GM06990 (cell line): ENCODE measurements at regions not wholly inside any gene's neighbourhood (a gene's known extent, or its start where the extent isn't known, plus 50 kb on each side); places are given as distances from the start of the nearest gene placed in this dataset.
"Not testable (repeated sequence)": the region's sequence is repeated elsewhere in the genome, so short reads cannot be mapped to it uniquely, and the experiment has no call there.

Experiments used
- DNase-seq: peaks from one replicate; pipeline ENCODE4 v3.0.0-alpha.2; 2011; ENCODE audit not compliant: insufficient read length; ENCODE audit errors: extremely low read depth
- H3K27me3 ChIP-seq: replicated peaks from 2 replicates; pipeline ENCODE4 v1.6.0; 2011; ENCODE audit warnings: low read length; ENCODE audit not compliant: control insufficient read depth, insufficient read depth
- H3K36me3 ChIP-seq: 2 replicates; pipeline ENCODE4 v1.5.1; 2011; ENCODE audit warnings: low read length; ENCODE audit not compliant: control insufficient read depth, insufficient read depth
- H3K4me3 ChIP-seq: replicated peaks from 2 replicates; pipeline ENCODE4 v1.5.1; 2011; ENCODE audit warnings: low read depth, mild to moderate bottlenecking, control low read depth, low read length
- TF ChIP-seq, protein P1 (sequence below): IDR thresholded peaks from 2 replicates; pipeline ENCODE4 v1.5.1; 2011; ENCODE audit warnings: low read length, control low read depth, mild to moderate bottlenecking, inconsistent platforms; ENCODE audit not compliant: insufficient read depth, poor library complexity, severe bottlenecking

DNA sequence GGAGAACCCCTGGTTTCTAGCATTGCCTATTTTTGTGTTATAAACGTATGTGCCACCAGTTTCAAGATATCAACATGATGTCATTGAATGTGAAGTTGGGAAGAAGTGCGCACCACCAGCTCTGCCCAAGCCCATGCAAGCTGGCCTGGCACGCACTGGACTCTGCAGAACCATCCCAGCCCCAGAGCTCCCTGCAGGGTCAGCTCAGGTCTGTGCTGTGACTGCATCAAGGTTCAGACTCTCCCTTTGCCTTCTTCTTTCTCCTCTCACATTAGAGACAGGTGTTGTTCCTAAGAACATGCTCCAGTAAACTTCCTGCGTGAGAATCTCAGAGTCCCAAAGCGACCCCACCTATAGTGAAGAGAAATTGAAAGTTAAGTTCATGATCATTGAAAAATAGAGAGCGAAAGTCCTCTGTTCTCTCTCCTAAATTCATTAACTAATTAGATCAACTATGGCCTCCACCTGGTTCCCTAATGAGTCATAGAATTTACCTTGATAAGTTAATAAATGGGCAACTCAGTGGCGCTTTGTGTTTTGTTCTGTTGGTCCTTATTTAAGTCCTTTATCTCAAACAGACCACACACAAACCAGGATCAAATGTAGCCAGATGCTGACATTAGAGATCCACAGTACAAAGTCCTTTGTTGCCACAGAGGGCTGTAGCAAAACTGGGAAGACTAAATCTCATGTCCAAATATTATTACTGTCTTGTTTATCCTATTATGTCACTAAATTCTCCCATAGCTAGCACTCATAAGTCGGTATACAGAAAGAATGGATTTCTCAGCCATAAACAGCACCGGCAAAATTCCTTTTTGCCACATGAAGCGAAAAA, 432.3 kb downstream of the STK39 start:
- H3K36me3 ChIP-seq, result no peaks in the 10 kb centered on the region
- H3K4me3 ChIP-seq, result no peak overlapping the region
- TF ChIP-seq, protein P1, sequence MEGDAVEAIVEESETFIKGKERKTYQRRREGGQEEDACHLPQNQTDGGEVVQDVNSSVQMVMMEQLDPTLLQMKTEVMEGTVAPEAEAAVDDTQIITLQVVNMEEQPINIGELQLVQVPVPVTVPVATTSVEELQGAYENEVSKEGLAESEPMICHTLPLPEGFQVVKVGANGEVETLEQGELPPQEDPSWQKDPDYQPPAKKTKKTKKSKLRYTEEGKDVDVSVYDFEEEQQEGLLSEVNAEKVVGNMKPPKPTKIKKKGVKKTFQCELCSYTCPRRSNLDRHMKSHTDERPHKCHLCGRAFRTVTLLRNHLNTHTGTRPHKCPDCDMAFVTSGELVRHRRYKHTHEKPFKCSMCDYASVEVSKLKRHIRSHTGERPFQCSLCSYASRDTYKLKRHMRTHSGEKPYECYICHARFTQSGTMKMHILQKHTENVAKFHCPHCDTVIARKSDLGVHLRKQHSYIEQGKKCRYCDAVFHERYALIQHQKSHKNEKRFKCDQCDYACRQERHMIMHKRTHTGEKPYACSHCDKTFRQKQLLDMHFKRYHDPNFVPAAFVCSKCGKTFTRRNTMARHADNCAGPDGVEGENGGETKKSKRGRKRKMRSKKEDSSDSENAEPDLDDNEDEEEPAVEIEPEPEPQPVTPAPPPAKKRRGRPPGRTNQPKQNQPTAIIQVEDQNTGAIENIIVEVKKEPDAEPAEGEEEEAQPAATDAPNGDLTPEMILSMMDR, result no peak
- H3K27me3 ChIP-seq, result no peaks in the 10 kb centered on the region; the same call in 1 of the 2 replicates
- no peak for DNase-seq

DNA sequence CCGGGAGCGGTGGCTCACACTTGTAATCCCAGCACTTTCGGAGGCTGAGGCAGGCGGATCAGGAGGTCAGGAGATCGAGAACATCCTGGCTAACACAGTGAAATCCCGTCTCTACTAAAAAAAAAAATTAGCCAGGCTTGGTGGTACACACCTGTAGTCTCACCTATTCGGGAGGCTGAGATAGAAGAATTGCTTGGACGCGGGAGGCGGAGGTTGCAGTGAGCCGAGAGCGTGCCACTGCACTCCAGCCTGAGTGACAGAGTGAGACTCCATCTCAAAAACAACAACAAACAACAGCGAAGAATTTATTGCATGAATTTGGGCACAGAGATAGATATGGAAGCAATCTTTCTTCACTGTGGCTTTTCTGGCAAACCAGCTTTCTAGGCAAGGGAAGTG, 432.9 kb downstream of the STK39 start:
- H3K4me3 ChIP-seq, H3K27me3 ChIP-seq, DNase-seq: not testable (repeated sequence)

DNA sequence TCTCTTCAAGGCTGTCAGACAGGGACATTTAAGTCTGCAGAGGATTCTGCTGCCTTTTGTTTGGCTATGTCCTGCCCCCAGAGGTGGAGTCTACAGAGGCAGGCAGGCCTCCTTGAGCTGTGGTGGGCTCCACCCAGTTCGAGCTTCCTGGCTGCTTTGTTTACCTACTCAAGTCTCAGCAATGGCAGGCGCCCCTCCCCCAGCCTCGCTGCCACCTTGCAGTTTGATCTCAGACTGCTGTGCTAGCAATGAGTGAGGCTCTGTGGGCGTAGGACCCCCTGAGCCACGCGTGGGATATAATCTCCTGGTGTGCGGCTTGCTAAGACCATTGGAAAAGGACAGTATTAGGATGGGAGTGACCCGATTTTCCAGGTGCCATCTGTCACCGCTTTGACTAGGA, 437.6 kb downstream of the STK39 start:
- H3K36me3 ChIP-seq, H3K4me3 ChIP-seq, H3K27me3 ChIP-seq, DNase-seq: not testable (repeated sequence)

More for the DNA sequence above, 432.9 kb downstream of the STK39 start:
- H3K36me3 ChIP-seq, result not testable (repeated sequence)

DNA sequence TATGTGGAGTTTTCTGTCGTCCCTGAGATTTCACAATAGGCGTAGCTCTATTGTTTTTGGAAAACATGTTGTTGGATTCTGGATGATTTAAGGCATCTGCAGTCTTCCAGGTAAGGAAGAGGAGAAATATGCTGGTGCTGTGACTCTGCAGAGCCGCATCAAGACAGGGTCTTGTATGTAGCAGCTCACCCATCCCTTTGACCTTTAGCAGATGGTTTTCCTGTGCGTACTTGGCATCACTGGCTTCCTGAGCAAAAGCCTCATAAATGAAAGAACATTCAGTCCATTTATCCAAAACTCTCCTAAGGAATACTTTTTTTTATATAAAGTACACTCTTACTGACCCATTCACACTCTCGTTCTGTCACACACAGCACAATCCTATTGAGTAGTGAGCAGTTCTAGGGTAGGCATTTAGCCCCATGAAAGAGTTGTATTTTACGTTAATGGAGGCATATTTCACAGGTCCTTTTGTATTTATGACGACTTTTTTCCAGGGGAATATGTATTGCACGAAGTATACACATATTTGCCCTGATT, 443.9 kb downstream of the STK39 start:
- no peak for DNase-seq
- H3K27me3 ChIP-seq, result no peaks in the 10 kb centered on the region
- H3K4me3 ChIP-seq, result no peak overlapping the region
- TF ChIP-seq, protein P1, result no peak
- no peaks in the 10 kb centered on the region for H3K36me3 ChIP-seq

DNA sequence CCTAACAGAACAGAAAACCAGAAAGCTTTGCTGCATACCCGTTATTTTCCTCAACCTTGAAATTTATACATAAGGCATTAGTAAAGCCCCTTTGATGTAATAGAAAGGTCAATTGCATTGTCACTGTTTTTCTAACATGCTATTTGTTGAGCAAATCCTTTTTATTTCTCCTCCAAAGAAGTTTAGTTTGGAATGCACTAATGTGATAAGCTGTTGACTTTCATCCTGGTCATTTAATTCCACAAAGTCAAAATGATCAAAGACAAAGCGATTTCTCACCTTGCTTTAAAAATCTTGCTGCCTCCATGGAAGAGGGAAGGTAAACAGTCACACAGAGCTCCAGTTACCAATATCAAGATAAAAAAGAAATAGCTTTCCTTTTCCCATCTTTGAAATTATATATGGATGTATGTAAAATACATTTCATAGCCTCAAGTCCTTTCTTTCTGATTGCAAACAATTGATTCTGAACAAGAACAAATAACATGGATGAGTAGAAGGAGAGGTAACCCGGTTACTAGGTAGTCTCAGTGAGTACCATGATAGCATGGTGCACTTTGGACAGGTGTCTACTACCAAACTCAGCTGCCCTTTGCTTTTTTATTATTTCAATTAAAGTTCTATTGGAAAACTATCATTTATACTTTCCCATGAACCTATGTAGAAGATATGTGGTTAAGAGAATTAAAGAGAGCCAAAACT, 452.7 kb downstream of the STK39 start:
- TF ChIP-seq, protein P1, result no peak
- no peak for DNase-seq
- H3K27me3 ChIP-seq, result no peaks in the 10 kb centered on the region
- no peak overlapping the region for H3K4me3 ChIP-seq
- no peaks in the 10 kb centered on the region for H3K36me3 ChIP-seq

DNA sequence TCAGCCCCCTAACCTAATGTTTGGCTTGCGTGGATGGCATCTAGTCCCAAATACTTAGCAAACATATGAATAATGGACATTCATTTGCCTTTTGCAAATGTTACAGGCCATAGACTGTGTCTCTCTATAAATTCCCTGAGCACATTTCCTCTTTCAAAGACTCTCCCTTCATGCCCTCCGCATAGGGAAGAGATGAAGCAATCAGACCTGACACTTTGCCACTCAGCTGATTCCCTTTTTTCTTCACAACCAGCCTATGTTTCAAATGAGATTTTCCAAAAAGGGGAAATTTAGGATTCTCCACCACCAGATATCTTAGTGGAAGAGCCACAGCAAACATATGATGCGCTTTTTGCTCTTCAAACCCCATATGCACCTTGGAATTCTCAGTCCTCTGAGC, 453.7 kb downstream of the STK39 start:
- TF ChIP-seq, protein P1, result no peak
- H3K4me3 ChIP-seq, result no peak overlapping the region

More for the DNA sequence above, 453.7 kb downstream of the STK39 start:
- H3K27me3 ChIP-seq, result no peaks in the 10 kb centered on the region
- DNase-seq, result no peak
- H3K36me3 ChIP-seq, result no peaks in the 10 kb centered on the region
